OCI-LY3 (cell line): ENCODE measurements at regions not wholly inside any gene's neighbourhood (a gene's known extent, or its start where the extent isn't known, plus 50 kb on each side); places are given as distances from the start of the nearest gene placed in this dataset.

Experiments used
- H2AFZ ChIP-seq: fragments of 200-600, 300-600 bp; shearing (Covaris generic); 2 replicates; pipeline ENCODE4 v1.6.0; 2014; ENCODE audit warnings: antibody characterized with exemption, low read depth, low read length
- H3K27ac ChIP-seq: fragments of 200-600, 300-600 bp; sonication (generic); 2 replicates; pipeline ENCODE4 v1.5.1; 2014; ENCODE audit warnings: mild to moderate bottlenecking, low read length, moderate library complexity, mixed read lengths
- H3K27me3 ChIP-seq: fragments of 200-600, 300-600 bp; sonication (generic); 2 replicates; pipeline ENCODE4 v1.6.1; 2014; ENCODE audit warnings: low read depth, low read length, mixed read lengths
- H3K36me3 ChIP-seq: fragments of 200-600, 300-600 bp; sonication (generic); replicated peaks from 2 replicates; pipeline ENCODE3; 2014; ENCODE audit warnings: low read depth, low read length, mixed read lengths
- H3K4me1 ChIP-seq: fragments of 300-600, 200-600 bp; sonication (generic); 2 replicates; pipeline ENCODE4 v1.6.1; 2014; ENCODE audit warnings: low read length, mixed read lengths
- H3K4me2 ChIP-seq: fragments of 200-600, 300-600 bp; sonication (generic); 2 replicates; pipeline ENCODE4 v1.6.1; 2014; ENCODE audit warnings: low read length, mixed read lengths
- H3K4me3 ChIP-seq: fragments of 300-600, 200-600 bp; sonication (generic); 2 replicates; pipeline ENCODE4 v1.5.1; 2014; ENCODE audit warnings: antibody characterized with exemption, mild to moderate bottlenecking, low read length, moderate library complexity
- H3K79me2 ChIP-seq: fragments of 300-600, 200-600 bp; shearing (Covaris generic); 2 replicates; pipeline ENCODE4 v1.6.1; 2014; ENCODE audit warnings: mild to moderate bottlenecking, low read length, mixed read lengths
- H3K9ac ChIP-seq: fragments of 300-600, 200-600 bp; shearing (Covaris generic); 2 replicates; pipeline ENCODE4 v1.6.0; 2014; ENCODE audit warnings: mild to moderate bottlenecking, low read length, moderate library complexity
- H3K9me3 ChIP-seq: fragments of 200-600, 300-600 bp; shearing (Covaris generic); 2 replicates; pipeline ENCODE4 v1.6.1; 2014; ENCODE audit warnings: low read length, mixed read lengths; ENCODE audit not compliant: insufficient read depth
- H4K20me1 ChIP-seq: fragments of 200-600, 300-600 bp; sonication (generic); 2 replicates; pipeline ENCODE4 v1.6.1; 2016; ENCODE audit warnings: low read length, mixed read lengths; ENCODE audit not compliant: insufficient read depth
- CTCF ChIP-seq: fragments of 200-600, 300-600 bp; sonication (generic); IDR thresholded peaks from 2 replicates; pipeline ENCODE4 v1.5.1; 2014; ENCODE audit warnings: antibody characterized with exemption, low read length, low read depth
- EZH2phosphoT487 ChIP-seq: fragments of 200-600 bp; shearing (Covaris generic); IDR thresholded peaks from 2 replicates; pipeline ENCODE4 v1.6.1; 2018; ENCODE audit warnings: antibody characterized with exemption, mixed run types, low read depth

- no peaks in the 10 kb centered on the region for H3K27me3 ChIP-seq
- H3K9me3 ChIP-seq = peaks cover 3% of the 10 kb centered on the region; the same call in 1 of the 2 replicates
- no peaks in the 10 kb centered on the region for H4K20me1 ChIP-seq
- no peaks in the 10 kb centered on the region for H3K4me1 ChIP-seq
- H3K79me2 ChIP-seq = no peaks in the 10 kb centered on the region
- H3K9ac ChIP-seq = no peak overlapping the region
- H2AFZ ChIP-seq = no peak overlapping the region
- no peaks in the 10 kb centered on the region for H3K36me3 ChIP-seq
- no peak overlapping the region for H3K4me2 ChIP-seq
- no peak for TF ChIP-seq EZH2phosphoT487
- no peak for TF ChIP-seq CTCF
- no peak overlapping the region for H3K27ac ChIP-seq
- no peak overlapping the region for H3K4me3 ChIP-seq
These were observed 110.4 kb upstream of the PARD3B start for GRCh38 chr2:204434660-204435462.

GRCh38 chr2:204436230-204436629, 109.0 kb upstream of the PARD3B start:
- Histone ChIP-seq H3K27ac (no peak overlapping the region), H3K9me3 (peaks cover 3% of the 10 kb centered on the region; the same call in 1 of the 2 replicates), H3K4me2 (no peak overlapping the region), H3K4me1 (no peaks in the 10 kb centered on the region), H3K4me3 (no peak overlapping the region), H4K20me1 (no peaks in the 10 kb centered on the region), H3K27me3 (no peaks in the 10 kb centered on the region), H3K79me2 (no peaks in the 10 kb centered on the region), H3K36me3 (no peaks in the 10 kb centered on the region), H3K9ac (no peak overlapping the region), H2AFZ (no peak overlapping the region)
- no peak for TF ChIP-seq CTCF
- no peak for TF ChIP-seq EZH2phosphoT487

- H3K9me3 ChIP-seq = no peaks in the 10 kb centered on the region; the same call in 1 of the 2 replicates
These were observed 107.9 kb upstream of the PARD3B start for GRCh38 chr2:204437408-204437807.

More at GRCh38 chr2:204437408-204437807, 107.9 kb upstream of the PARD3B start:
- Histone ChIP-seq H3K4me2 (no peak overlapping the region), H3K27ac (no peak overlapping the region), H3K36me3 (no peaks in the 10 kb centered on the region), H3K9ac (no peak overlapping the region), H3K79me2 (no peaks in the 10 kb centered on the region), H2AFZ (no peak overlapping the region), H3K27me3 (no peaks in the 10 kb centered on the region), H3K4me1 (no peaks in the 10 kb centered on the region), H4K20me1 (no peaks in the 10 kb centered on the region), H3K4me3 (no peak overlapping the region)
- TF ChIP-seq CTCF (no peak), EZH2phosphoT487 (no peak)
